ENCODE measurements at regions not wholly inside any gene's neighbourhood (a gene's known extent, or its start where the extent isn't known, plus 50 kb on each side); places are given as distances from the start of the nearest gene placed in this dataset.

DNA sequence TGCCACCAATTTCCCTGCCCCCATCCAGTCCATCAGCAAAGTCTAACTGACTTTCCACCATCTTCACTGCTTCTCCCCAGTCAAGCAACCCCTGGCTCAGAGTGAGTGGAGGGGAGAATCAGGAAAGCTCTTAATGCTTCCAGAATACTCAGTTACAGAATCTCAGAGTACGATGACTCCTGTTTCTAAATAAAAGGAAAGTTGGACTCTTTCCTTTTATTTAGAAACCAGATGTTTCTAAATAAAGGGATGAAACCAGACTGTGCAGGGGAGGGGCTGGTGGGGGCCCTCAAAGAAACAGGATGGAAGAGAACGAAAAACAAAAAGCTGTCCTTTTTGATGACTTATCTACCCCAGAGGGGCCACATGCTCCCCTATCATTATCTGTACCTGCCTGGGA lies 85.2 kb upstream of the PPM1J start:
- TF ChIP-seq POLR2A (IDR thresholded peaks at IDR 0.05), result no peak
- TF ChIP-seq, protein P1, sequence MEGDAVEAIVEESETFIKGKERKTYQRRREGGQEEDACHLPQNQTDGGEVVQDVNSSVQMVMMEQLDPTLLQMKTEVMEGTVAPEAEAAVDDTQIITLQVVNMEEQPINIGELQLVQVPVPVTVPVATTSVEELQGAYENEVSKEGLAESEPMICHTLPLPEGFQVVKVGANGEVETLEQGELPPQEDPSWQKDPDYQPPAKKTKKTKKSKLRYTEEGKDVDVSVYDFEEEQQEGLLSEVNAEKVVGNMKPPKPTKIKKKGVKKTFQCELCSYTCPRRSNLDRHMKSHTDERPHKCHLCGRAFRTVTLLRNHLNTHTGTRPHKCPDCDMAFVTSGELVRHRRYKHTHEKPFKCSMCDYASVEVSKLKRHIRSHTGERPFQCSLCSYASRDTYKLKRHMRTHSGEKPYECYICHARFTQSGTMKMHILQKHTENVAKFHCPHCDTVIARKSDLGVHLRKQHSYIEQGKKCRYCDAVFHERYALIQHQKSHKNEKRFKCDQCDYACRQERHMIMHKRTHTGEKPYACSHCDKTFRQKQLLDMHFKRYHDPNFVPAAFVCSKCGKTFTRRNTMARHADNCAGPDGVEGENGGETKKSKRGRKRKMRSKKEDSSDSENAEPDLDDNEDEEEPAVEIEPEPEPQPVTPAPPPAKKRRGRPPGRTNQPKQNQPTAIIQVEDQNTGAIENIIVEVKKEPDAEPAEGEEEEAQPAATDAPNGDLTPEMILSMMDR (IDR thresholded peaks at IDR 0.05), result no peak

All from thyroid gland (tissue), 4 donors.